Omental fat pad (tissue), 3 donors: ENCODE measurements at regions not wholly inside any gene's neighbourhood (a gene's known extent, or its start where the extent isn't known, plus 50 kb on each side); places are given as distances from the start of the nearest gene placed in this dataset.

ENCODE experiments used
- ATAC-seq: fragments of 150-250 bp; one replicate; pipeline ENCODE4 v1.9.1; 2016; ENCODE audit warnings: mild to moderate bottlenecking, moderate library complexity; ENCODE audit not compliant: low FRiP score
- DNase-seq: peaks from one replicate; pipeline ENCODE4 v3.0.0-alpha.2; 2019; ENCODE audit warnings: low spot score
- TF ChIP-seq, protein P1 (sequence below), 3 donors: fragments of 450-650 bp; IDR thresholded peaks; one replicate each; pipeline ENCODE4 v1.5.1; 2016 to 2017; ENCODE audit warnings: antibody characterized with exemption in 3 of 3, mild to moderate bottlenecking in 3 of 3, moderate library complexity in 2 of 3

DNA sequence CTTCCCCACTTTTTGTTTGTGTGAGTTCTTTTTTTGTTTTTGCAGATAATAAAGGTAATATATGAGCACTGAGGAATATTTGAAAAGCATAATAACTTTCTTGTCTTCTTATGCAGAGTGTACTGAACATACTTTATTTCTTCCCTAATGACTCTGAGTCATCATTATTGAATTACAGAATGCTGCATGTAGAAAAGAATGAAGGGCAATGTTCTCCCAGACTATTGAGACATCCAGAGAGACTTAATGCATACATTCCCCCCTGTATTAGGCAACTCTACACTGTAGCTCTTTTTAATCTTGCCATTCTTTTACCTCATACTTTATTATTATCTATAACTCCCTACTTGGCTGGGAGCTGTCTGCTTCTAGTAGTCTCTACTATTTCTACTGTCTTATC is 240.5 kb upstream of the ANKRD50 start:
- TF ChIP-seq, protein P1, sequence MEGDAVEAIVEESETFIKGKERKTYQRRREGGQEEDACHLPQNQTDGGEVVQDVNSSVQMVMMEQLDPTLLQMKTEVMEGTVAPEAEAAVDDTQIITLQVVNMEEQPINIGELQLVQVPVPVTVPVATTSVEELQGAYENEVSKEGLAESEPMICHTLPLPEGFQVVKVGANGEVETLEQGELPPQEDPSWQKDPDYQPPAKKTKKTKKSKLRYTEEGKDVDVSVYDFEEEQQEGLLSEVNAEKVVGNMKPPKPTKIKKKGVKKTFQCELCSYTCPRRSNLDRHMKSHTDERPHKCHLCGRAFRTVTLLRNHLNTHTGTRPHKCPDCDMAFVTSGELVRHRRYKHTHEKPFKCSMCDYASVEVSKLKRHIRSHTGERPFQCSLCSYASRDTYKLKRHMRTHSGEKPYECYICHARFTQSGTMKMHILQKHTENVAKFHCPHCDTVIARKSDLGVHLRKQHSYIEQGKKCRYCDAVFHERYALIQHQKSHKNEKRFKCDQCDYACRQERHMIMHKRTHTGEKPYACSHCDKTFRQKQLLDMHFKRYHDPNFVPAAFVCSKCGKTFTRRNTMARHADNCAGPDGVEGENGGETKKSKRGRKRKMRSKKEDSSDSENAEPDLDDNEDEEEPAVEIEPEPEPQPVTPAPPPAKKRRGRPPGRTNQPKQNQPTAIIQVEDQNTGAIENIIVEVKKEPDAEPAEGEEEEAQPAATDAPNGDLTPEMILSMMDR (IDR thresholded peaks at IDR 0.05), result no peak
- DNase-seq (no peak), ATAC-seq (no peak)

GRCh38 chr4:124952601-124953000 is 240.1 kb upstream of the ANKRD50 start:
- ATAC-seq (no peak), DNase-seq (no peak)
- TF ChIP-seq, protein P1 (IDR thresholded peaks at IDR 0.05), result no peak

GRCh38 chr4:124948976-124949597 is 236.6 kb upstream of the ANKRD50 start:
- ATAC-seq, result no peak
- TF ChIP-seq, protein P1 (IDR thresholded peaks at IDR 0.05), result no peak

GRCh38 chr4:124947622-124948265 is 235.2 kb upstream of the ANKRD50 start:
- DNase-seq (no peak), ATAC-seq (no peak)
- TF ChIP-seq, protein P1 (IDR thresholded peaks at IDR 0.05), result no peak

More at GRCh38 chr4:124948976-124949597, 236.6 kb upstream of the ANKRD50 start:
- no peak for DNase-seq

DNA sequence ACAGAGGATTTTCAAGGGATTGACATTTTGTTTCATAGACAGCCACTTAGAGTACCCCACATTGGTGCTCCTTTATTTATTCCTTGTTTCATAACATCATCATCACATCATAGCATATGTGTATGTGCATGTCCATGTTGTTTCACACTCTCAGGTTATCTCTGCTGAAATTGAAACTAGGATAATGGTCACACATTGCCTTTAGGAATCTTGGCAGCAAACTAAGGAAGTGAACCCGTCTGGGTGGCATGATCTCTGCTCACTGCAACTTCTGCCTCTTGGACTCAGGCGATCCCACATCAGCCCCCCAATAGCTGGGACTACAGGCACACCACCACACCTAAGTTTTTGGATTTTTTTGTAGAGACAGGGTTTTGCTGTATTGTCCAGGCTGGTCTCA is 234.2 kb upstream of the ANKRD50 start:
- ATAC-seq, result no peak
- DNase-seq, result no peak
- TF ChIP-seq, protein P1 (IDR thresholded peaks at IDR 0.05), result no peak

DNA sequence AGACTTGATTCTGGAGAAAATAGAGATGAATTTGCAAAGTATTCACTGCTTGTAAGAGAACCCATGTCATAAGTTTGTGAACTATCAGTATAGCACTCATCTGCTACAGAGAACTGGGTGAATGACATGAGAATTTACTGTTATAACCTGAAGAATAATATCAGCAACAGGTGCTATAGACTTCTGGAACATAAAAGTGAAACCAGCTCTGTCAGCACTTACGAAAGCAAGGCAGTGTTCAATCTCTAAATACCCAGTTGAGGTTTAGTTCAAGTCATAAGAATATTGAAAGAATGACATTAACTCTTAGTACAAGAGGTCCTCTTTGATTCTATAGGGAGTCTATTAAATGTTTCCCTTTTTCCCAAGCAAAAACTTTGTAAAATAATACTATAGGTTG is 232.9 kb upstream of the ANKRD50 start:
- no peak for ATAC-seq
- TF ChIP-seq, protein P1 (IDR thresholded peaks at IDR 0.05), result no peak
- no peak for DNase-seq

GRCh38 chr4:124943938-124944337 is 231.4 kb upstream of the ANKRD50 start:
- no peak for DNase-seq
- ATAC-seq, result no peak
- TF ChIP-seq, protein P1 (IDR thresholded peaks at IDR 0.05), result no peak
